C4-2B (cell line): ENCODE measurements at regions not wholly inside any gene's neighbourhood (a gene's known extent, or its start where the extent isn't known, plus 50 kb on each side); places are given as distances from the start of the nearest gene placed in this dataset.

Source experiments
- CTCF ChIP-seq: fragments of 450-650 bp; conservative IDR thresholded peaks from 2 replicates; pipeline ENCODE4 v1.5.1; 2017; ENCODE audit warnings: mild to moderate bottlenecking
- ZFX ChIP-seq: fragments of 450-650 bp; IDR thresholded peaks from 2 replicates; pipeline ENCODE4 v1.6.1; 2017

GRCh38 chr10:8588135-8588534 is 533.6 kb downstream of the GATA3 start:
- TF ChIP-seq CTCF = no peak
- TF ChIP-seq ZFX = no peak
